ENCODE measurements at regions not wholly inside any gene's neighbourhood (a gene's known extent, or its start where the extent isn't known, plus 50 kb on each side); places are given as distances from the start of the nearest gene placed in this dataset.

- Histone ChIP-seq H3K36me3 (ENCODE audit: insufficient read depth, insufficient read length, low read length) (no peaks in the 10 kb centered on the region), H3K4me3 (ENCODE audit: insufficient read length, low read depth) (no peak overlapping the region), H3K9me3 (ENCODE audit: insufficient read depth, low read length) (no peaks in the 10 kb centered on the region), H3K9ac (ENCODE audit: insufficient read length, low read depth) (no peak overlapping the region), H3K27me3 (ENCODE audit: insufficient read depth, insufficient read length) (no peaks in the 10 kb centered on the region), H3K4me1 (ENCODE audit: insufficient read depth, insufficient read length) (no peaks in the 10 kb centered on the region)
- DNase-seq (ENCODE audit: low read depth, low spot score): no peak
- TF ChIP-seq YY1 (IDR thresholded peaks at IDR 0.05; ENCODE audit: insufficient read depth, insufficient read length) (no peak), SUZ12 (IDR thresholded peaks at IDR 0.05; ENCODE audit: extremely low read depth, insufficient read depth, insufficient read length) (no peak), ZNF274 (IDR thresholded peaks at IDR 0.05; ENCODE audit: low read depth, low read length) (no peak)
Measured at GRCh38 chr6:114403858-114404257, 61.0 kb upstream of the HS3ST5 start.

- H3K4me1 ChIP-seq (ENCODE audit: insufficient read depth, insufficient read length): no peaks in the 10 kb centered on the region
- H3K27me3 ChIP-seq (ENCODE audit: insufficient read depth, insufficient read length): no peaks in the 10 kb centered on the region
- H3K36me3 ChIP-seq (ENCODE audit: insufficient read depth, insufficient read length, low read length): no peaks in the 10 kb centered on the region
- no peak overlapping the region for H3K4me3 ChIP-seq (ENCODE audit: insufficient read length, low read depth)
- TF ChIP-seq SUZ12 (IDR thresholded peaks at IDR 0.05; ENCODE audit: extremely low read depth, insufficient read depth, insufficient read length): no peak
- TF ChIP-seq YY1 (IDR thresholded peaks at IDR 0.05; ENCODE audit: insufficient read depth, insufficient read length): no peak
- no peak for TF ChIP-seq ZNF274 (IDR thresholded peaks at IDR 0.05; ENCODE audit: low read depth, low read length)
- no peak for DNase-seq (ENCODE audit: low read depth, low spot score)
- no peaks in the 10 kb centered on the region for H3K9me3 ChIP-seq (ENCODE audit: insufficient read depth, low read length)
- no peak overlapping the region for H3K9ac ChIP-seq (ENCODE audit: insufficient read length, low read depth)
Measured at GRCh38 chr6:114398481-114398880, 55.7 kb upstream of the HS3ST5 start.
